ENCODE measurements at regions not wholly inside any gene's neighbourhood (a gene's known extent, or its start where the extent isn't known, plus 50 kb on each side); places are given as distances from the start of the nearest gene placed in this dataset.

GRCh38 chr20:12467758-12468157, 541.0 kb upstream of the SPTLC3 start:
- H3K4me3 ChIP-seq (ENCODE audit: low read length), result no peak overlapping the region
- H3K4me1 ChIP-seq (ENCODE audit: control insufficient read depth, insufficient read depth, low read length), result no peaks in the 10 kb centered on the region
- no CpG with 5 or more reads among the region's 4 CpGs for WGBS (ENCODE audit: insufficient coverage, insufficient read length)
- H3K9me3 ChIP-seq (ENCODE audit: control insufficient read depth, insufficient read depth, low read length), result no peaks in the 10 kb centered on the region
- no peaks in the 10 kb centered on the region for H3K27me3 ChIP-seq (ENCODE audit: control insufficient read depth, insufficient read depth, low read length)
- no peak for DNase-seq (ENCODE audit: low read depth, low spot score)
- no peak overlapping the region for H3K27ac ChIP-seq (ENCODE audit: low read length)
- H3K36me3 ChIP-seq (ENCODE audit: control insufficient read depth, insufficient read depth, low read length), result no peaks in the 10 kb centered on the region

- Histone ChIP-seq H3K36me3 (ENCODE audit: control insufficient read depth, insufficient read depth, low read length) (no peaks in the 10 kb centered on the region), H3K4me1 (ENCODE audit: control insufficient read depth, insufficient read depth, low read length) (no peaks in the 10 kb centered on the region), H3K9me3 (ENCODE audit: control insufficient read depth, insufficient read depth, low read length) (no peaks in the 10 kb centered on the region), H3K27ac (ENCODE audit: low read length) (no peak overlapping the region), H3K4me3 (ENCODE audit: low read length) (no peak overlapping the region), H3K27me3 (ENCODE audit: control insufficient read depth, insufficient read depth, low read length) (no peaks in the 10 kb centered on the region)
- no peak for DNase-seq (ENCODE audit: low read depth, low spot score)
- WGBS (ENCODE audit: insufficient coverage, insufficient read length), result no CpG with 5 or more reads among the region's 2 CpGs
These were observed 526.1 kb upstream of the SPTLC3 start for GRCh38 chr20:12482661-12483060.

GRCh38 chr20:12502443-12502842, 506.3 kb upstream of the SPTLC3 start:
- Histone ChIP-seq H3K4me3 (ENCODE audit: low read length) (no peak overlapping the region), H3K27ac (ENCODE audit: low read length) (no peak overlapping the region), H3K27me3 (ENCODE audit: control insufficient read depth, insufficient read depth, low read length) (no peaks in the 10 kb centered on the region), H3K4me1 (ENCODE audit: control insufficient read depth, insufficient read depth, low read length) (no peaks in the 10 kb centered on the region), H3K36me3 (ENCODE audit: control insufficient read depth, insufficient read depth, low read length) (no peaks in the 10 kb centered on the region), H3K9me3 (ENCODE audit: control insufficient read depth, insufficient read depth, low read length) (no peaks in the 10 kb centered on the region)
- DNase-seq (ENCODE audit: low read depth, low spot score), result no peak
- no CpG with 5 or more reads among the region's 2 CpGs for WGBS (ENCODE audit: insufficient coverage, insufficient read length)

GRCh38 chr20:12504779-12505178, 504.0 kb upstream of the SPTLC3 start:
- H3K27me3 ChIP-seq (ENCODE audit: control insufficient read depth, insufficient read depth, low read length), result no peaks in the 10 kb centered on the region
- no CpG with 5 or more reads among the region's 1 CpG for WGBS (ENCODE audit: insufficient coverage, insufficient read length)
- no peak for DNase-seq (ENCODE audit: low read depth, low spot score)
- H3K36me3 ChIP-seq (ENCODE audit: control insufficient read depth, insufficient read depth, low read length), result no peaks in the 10 kb centered on the region
- H3K4me1 ChIP-seq (ENCODE audit: control insufficient read depth, insufficient read depth, low read length), result no peaks in the 10 kb centered on the region
- H3K4me3 ChIP-seq (ENCODE audit: low read length), result no peak overlapping the region
- no peak overlapping the region for H3K27ac ChIP-seq (ENCODE audit: low read length)
- no peaks in the 10 kb centered on the region for H3K9me3 ChIP-seq (ENCODE audit: control insufficient read depth, insufficient read depth, low read length)

- H3K4me1 ChIP-seq (ENCODE audit: control insufficient read depth, insufficient read depth, low read length), result no peaks in the 10 kb centered on the region
- WGBS (ENCODE audit: insufficient coverage, insufficient read length), result no CpG with 5 or more reads among the region's 3 CpGs
- H3K36me3 ChIP-seq (ENCODE audit: control insufficient read depth, insufficient read depth, low read length), result no peaks in the 10 kb centered on the region
- DNase-seq (ENCODE audit: low read depth, low spot score), result no peak
- H3K27me3 ChIP-seq (ENCODE audit: control insufficient read depth, insufficient read depth, low read length), result no peaks in the 10 kb centered on the region
- no peak overlapping the region for H3K4me3 ChIP-seq (ENCODE audit: low read length)
- no peaks in the 10 kb centered on the region for H3K9me3 ChIP-seq (ENCODE audit: control insufficient read depth, insufficient read depth, low read length)
- no peak overlapping the region for H3K27ac ChIP-seq (ENCODE audit: low read length)
These were observed 497.3 kb upstream of the SPTLC3 start for GRCh38 chr20:12511499-12511898.

- Histone ChIP-seq H3K36me3 (ENCODE audit: control insufficient read depth, insufficient read depth, low read length) (no peaks in the 10 kb centered on the region), H3K27me3 (ENCODE audit: control insufficient read depth, insufficient read depth, low read length) (no peaks in the 10 kb centered on the region), H3K4me3 (ENCODE audit: low read length) (no peak overlapping the region), H3K4me1 (ENCODE audit: control insufficient read depth, insufficient read depth, low read length) (no peaks in the 10 kb centered on the region), H3K27ac (ENCODE audit: low read length) (no peak overlapping the region), H3K9me3 (ENCODE audit: control insufficient read depth, insufficient read depth, low read length) (no peaks in the 10 kb centered on the region)
- WGBS (ENCODE audit: insufficient coverage, insufficient read length), result no CpG with 5 or more reads among the region's 1 CpG
- DNase-seq (ENCODE audit: low read depth, low spot score), result no peak
These were observed 496.0 kb upstream of the SPTLC3 start for GRCh38 chr20:12512755-12513154.

GRCh38 chr20:12528104-12528503, 480.7 kb upstream of the SPTLC3 start:
- no peaks in the 10 kb centered on the region for H3K27me3 ChIP-seq (ENCODE audit: control insufficient read depth, insufficient read depth, low read length)
- WGBS (ENCODE audit: insufficient coverage, insufficient read length), result no CpG with 5 or more reads among the region's 3 CpGs
- DNase-seq (ENCODE audit: low read depth, low spot score), result no peak

GRCh38 chr20:12528591-12529041, 480.2 kb upstream of the SPTLC3 start:
- no CpG with 5 or more reads among the region's 3 CpGs for WGBS (ENCODE audit: insufficient coverage, insufficient read length)
- H3K4me1 ChIP-seq (ENCODE audit: control insufficient read depth, insufficient read depth, low read length), result no peaks in the 10 kb centered on the region
- no peak overlapping the region for H3K27ac ChIP-seq (ENCODE audit: low read length)
- H3K4me3 ChIP-seq (ENCODE audit: low read length), result no peak overlapping the region
- H3K36me3 ChIP-seq (ENCODE audit: control insufficient read depth, insufficient read depth, low read length), result no peaks in the 10 kb centered on the region
- no peaks in the 10 kb centered on the region for H3K27me3 ChIP-seq (ENCODE audit: control insufficient read depth, insufficient read depth, low read length)
- no peaks in the 10 kb centered on the region for H3K9me3 ChIP-seq (ENCODE audit: control insufficient read depth, insufficient read depth, low read length)
- no peak for DNase-seq (ENCODE audit: low read depth, low spot score)

More at GRCh38 chr20:12528104-12528503, 480.7 kb upstream of the SPTLC3 start:
- H3K4me1 ChIP-seq (ENCODE audit: control insufficient read depth, insufficient read depth, low read length), result no peaks in the 10 kb centered on the region
- H3K36me3 ChIP-seq (ENCODE audit: control insufficient read depth, insufficient read depth, low read length), result no peaks in the 10 kb centered on the region
- H3K9me3 ChIP-seq (ENCODE audit: control insufficient read depth, insufficient read depth, low read length), result no peaks in the 10 kb centered on the region
- H3K4me3 ChIP-seq (ENCODE audit: low read length), result no peak overlapping the region
- H3K27ac ChIP-seq (ENCODE audit: low read length), result no peak overlapping the region

GRCh38 chr20:12531626-12532025, 477.1 kb upstream of the SPTLC3 start:
- Histone ChIP-seq H3K9me3 (ENCODE audit: control insufficient read depth, insufficient read depth, low read length) (no peaks in the 10 kb centered on the region), H3K27ac (ENCODE audit: low read length) (no peak overlapping the region), H3K4me1 (ENCODE audit: control insufficient read depth, insufficient read depth, low read length) (no peaks in the 10 kb centered on the region), H3K36me3 (ENCODE audit: control insufficient read depth, insufficient read depth, low read length) (no peaks in the 10 kb centered on the region), H3K27me3 (ENCODE audit: control insufficient read depth, insufficient read depth, low read length) (no peaks in the 10 kb centered on the region), H3K4me3 (ENCODE audit: low read length) (no peak overlapping the region)
- no peak for DNase-seq (ENCODE audit: low read depth, low spot score)

- WGBS (ENCODE audit: insufficient coverage, insufficient read length), result no CpG with 5 or more reads among the region's 1 CpG
- no peaks in the 10 kb centered on the region for H3K27me3 ChIP-seq (ENCODE audit: control insufficient read depth, insufficient read depth, low read length)
- DNase-seq (ENCODE audit: low read depth, low spot score), result no peak
- no peak overlapping the region for H3K4me3 ChIP-seq (ENCODE audit: low read length)
- no peak overlapping the region for H3K27ac ChIP-seq (ENCODE audit: low read length)
- H3K36me3 ChIP-seq (ENCODE audit: control insufficient read depth, insufficient read depth, low read length), result no peaks in the 10 kb centered on the region
- no peaks in the 10 kb centered on the region for H3K4me1 ChIP-seq (ENCODE audit: control insufficient read depth, insufficient read depth, low read length)
- no peaks in the 10 kb centered on the region for H3K9me3 ChIP-seq (ENCODE audit: control insufficient read depth, insufficient read depth, low read length)
These were observed 473.5 kb upstream of the SPTLC3 start for GRCh38 chr20:12535316-12535715.

GRCh38 chr20:12535770-12536169, 473.0 kb upstream of the SPTLC3 start:
- no peak for DNase-seq (ENCODE audit: low read depth, low spot score)
- Histone ChIP-seq H3K36me3 (ENCODE audit: control insufficient read depth, insufficient read depth, low read length) (no peaks in the 10 kb centered on the region), H3K4me3 (ENCODE audit: low read length) (no peak overlapping the region), H3K27me3 (ENCODE audit: control insufficient read depth, insufficient read depth, low read length) (no peaks in the 10 kb centered on the region), H3K9me3 (ENCODE audit: control insufficient read depth, insufficient read depth, low read length) (no peaks in the 10 kb centered on the region), H3K27ac (ENCODE audit: low read length) (no peak overlapping the region), H3K4me1 (ENCODE audit: control insufficient read depth, insufficient read depth, low read length) (no peaks in the 10 kb centered on the region)
- WGBS (ENCODE audit: insufficient coverage, insufficient read length), result no CpG with 5 or more reads among the region's 2 CpGs
